Neural cell (in vitro differentiated cells): ENCODE measurements at regions not wholly inside any gene's neighbourhood (a gene's known extent, or its start where the extent isn't known, plus 50 kb on each side); places are given as distances from the start of the nearest gene placed in this dataset.

Source experiments
- H2AFZ ChIP-seq: fragments of 200-600, 300-800 bp; sonication (generic), shearing (Covaris generic); 2 replicates; pipeline ENCODE4 v1.6.0; 2014; ENCODE audit warnings: low read depth, mild to moderate bottlenecking, antibody characterized with exemption, low read length, moderate library complexity
- H3F3A ChIP-seq: fragments of 200-600 bp; shearing (Covaris generic); 2 replicates; pipeline ENCODE4 v1.6.1; 2016; ENCODE audit warnings: mild to moderate bottlenecking, moderate library complexity, mixed read lengths, antibody characterized with exemption, low read length; ENCODE audit not compliant: insufficient read depth, poor library complexity, severe bottlenecking
- H3K27ac ChIP-seq: fragments of 200-600, 300-800 bp; sonication (generic), shearing (Covaris generic); 2 replicates; pipeline ENCODE4 v1.5.1; 2014; ENCODE audit warnings: mild to moderate bottlenecking, low read length, moderate library complexity
- H3K27me3 ChIP-seq: fragments of 300-800, 200-600 bp; sonication (generic), shearing (Covaris generic); 2 replicates; pipeline ENCODE4 v1.6.0; 2014; ENCODE audit warnings: mild to moderate bottlenecking, low read depth, low read length, moderate library complexity; ENCODE audit not compliant: insufficient read depth
- H3K36me3 ChIP-seq: fragments of 300-800, 200-600 bp; sonication (generic), shearing (Covaris generic); 2 replicates; pipeline ENCODE4 v1.5.1; 2014; ENCODE audit warnings: mild to moderate bottlenecking, antibody characterized with exemption, low read length, moderate library complexity; ENCODE audit not compliant: insufficient read depth
- H3K4me2 ChIP-seq: fragments of 300-800, 200-600 bp; sonication (generic), shearing (Covaris generic); 2 replicates; pipeline ENCODE4 v1.6.0; 2014; ENCODE audit warnings: mild to moderate bottlenecking, low read length
- H3K4me3 ChIP-seq: fragments of 300-800, 200-600 bp; sonication (generic), shearing (Covaris generic); 2 replicates; pipeline ENCODE4 v1.5.1; 2014; ENCODE audit warnings: mild to moderate bottlenecking, low read length, moderate library complexity
- H3K79me2 ChIP-seq: fragments of 200-600 bp; shearing (Covaris generic); replicated peaks from 2 replicates; pipeline ENCODE4 v1.6.0; 2014; ENCODE audit warnings: mild to moderate bottlenecking, low read length, moderate library complexity; ENCODE audit not compliant: insufficient read depth
- H3K9ac ChIP-seq: fragments of 300-800, 200-600 bp; sonication (generic), shearing (Covaris generic); 2 replicates; pipeline ENCODE4 v1.6.1; 2016; ENCODE audit warnings: mild to moderate bottlenecking, low read length, mixed read lengths
- H3K9me2 ChIP-seq: fragments of 200-600 bp; shearing (Covaris generic); 2 replicates; pipeline ENCODE4 v1.6.1; 2016; ENCODE audit warnings: mild to moderate bottlenecking, low read length, mixed read lengths; ENCODE audit not compliant: insufficient read depth
- H3K9me3 ChIP-seq: fragments of 200-600, 300-800 bp; sonication (generic), shearing (Covaris generic); 2 replicates; pipeline ENCODE4 v1.6.1; 2016; ENCODE audit warnings: mild to moderate bottlenecking, mixed run types, low read length, moderate library complexity, mixed read lengths
- H4K20me1 ChIP-seq: fragments of 200-600 bp; shearing (Covaris generic); 2 replicates; pipeline ENCODE4 v1.6.1; 2016; ENCODE audit warnings: mild to moderate bottlenecking, mixed run types; ENCODE audit not compliant: insufficient read depth
- EP300 ChIP-seq: fragments of 450-650 bp; conservative IDR thresholded peaks from 2 replicates; pipeline ENCODE4 v1.6.1; 2014; ENCODE audit warnings: antibody characterized with exemption, mild to moderate bottlenecking, moderate library complexity; ENCODE audit not compliant: poor library complexity, severe bottlenecking
- EZH2 ChIP-seq: fragments of 200-600, 300-800 bp; shearing (Covaris generic), sonication (generic); IDR thresholded peaks from 2 replicates; pipeline ENCODE4 v1.6.1; 2014; ENCODE audit warnings: antibody characterized with exemption, low read length, borderline replicate concordance, mild to moderate bottlenecking; ENCODE audit not compliant: insufficient read depth, poor library complexity, severe bottlenecking
- MXI1 ChIP-seq: fragments of 450-650 bp; conservative IDR thresholded peaks from 2 replicates; pipeline ENCODE4 v1.6.1; 2014; ENCODE audit warnings: antibody characterized with exemption, mild to moderate bottlenecking; ENCODE audit not compliant: poor library complexity, severe bottlenecking
- POLR2AphosphoS5 ChIP-seq: IDR thresholded peaks from 2 replicates; pipeline ENCODE4 v1.6.1; 2012
- RAD21 ChIP-seq: fragments of 450-650 bp; conservative IDR thresholded peaks from 2 replicates; pipeline ENCODE4 v1.6.1; 2014; ENCODE audit warnings: antibody characterized with exemption, mild to moderate bottlenecking, moderate library complexity
- REST ChIP-seq: IDR thresholded peaks from 2 replicates; pipeline ENCODE4 v1.6.1; 2012; ENCODE audit warnings: borderline replicate concordance
- SMC3 ChIP-seq: fragments of 450-650 bp; conservative IDR thresholded peaks from 2 replicates; pipeline ENCODE4 v1.6.1; 2014; ENCODE audit warnings: antibody characterized with exemption, mild to moderate bottlenecking, moderate library complexity; ENCODE audit not compliant: poor library complexity
- TAF1 ChIP-seq: IDR thresholded peaks from 2 replicates; pipeline ENCODE4 v1.6.1; 2012; ENCODE audit warnings: low read depth
- TF ChIP-seq, protein P1 (sequence below): fragments of 450-650 bp; IDR thresholded peaks from 2 replicates; pipeline ENCODE4 v1.5.1; 2014; ENCODE audit warnings: antibody characterized with exemption, mild to moderate bottlenecking, moderate library complexity; ENCODE audit not compliant: poor library complexity, severe bottlenecking

- H3F3A ChIP-seq, result no peaks in the 10 kb centered on the region
- no peaks in the 10 kb centered on the region for H3K27me3 ChIP-seq
- no peaks in the 10 kb centered on the region for H3K36me3 ChIP-seq
- H3K79me2 ChIP-seq, result no peaks in the 10 kb centered on the region
- no peaks in the 10 kb centered on the region for H3K9me2 ChIP-seq
- H3K9me3 ChIP-seq, result no peaks in the 10 kb centered on the region
- H4K20me1 ChIP-seq, result no peaks in the 10 kb centered on the region
- no peak overlapping the region for H3K9ac ChIP-seq
- H3K27ac ChIP-seq, result no peak overlapping the region
- TF ChIP-seq RAD21 (no peak), TAF1 (no peak)
- no peak overlapping the region for H3K4me3 ChIP-seq
- H2AFZ ChIP-seq, result no peak overlapping the region
- H3K4me2 ChIP-seq, result no peak overlapping the region
Measured at GRCh38 chr5:109511980-109512734, 102.4 kb upstream of the PJA2 start.

DNA sequence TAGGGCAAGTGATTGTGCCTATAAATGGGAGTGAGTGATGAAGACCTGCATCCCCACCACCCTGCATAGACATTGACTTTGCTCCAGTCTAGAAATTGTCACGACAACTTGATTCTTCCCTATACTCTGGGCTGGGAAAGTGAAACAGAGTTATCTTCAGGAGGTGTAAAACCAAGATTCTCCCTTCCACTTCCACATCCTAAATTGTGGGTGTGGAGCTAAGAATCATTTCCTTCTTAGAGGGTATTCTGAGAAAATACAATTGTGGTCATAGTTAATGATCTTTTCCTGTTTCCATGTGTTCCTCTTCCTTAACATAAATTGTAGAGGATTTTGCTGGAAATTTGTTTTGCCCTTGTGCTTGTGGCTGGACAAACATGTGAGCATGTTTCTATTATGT lies 96.8 kb upstream of the PJA2 start:
- TF ChIP-seq, protein P1, sequence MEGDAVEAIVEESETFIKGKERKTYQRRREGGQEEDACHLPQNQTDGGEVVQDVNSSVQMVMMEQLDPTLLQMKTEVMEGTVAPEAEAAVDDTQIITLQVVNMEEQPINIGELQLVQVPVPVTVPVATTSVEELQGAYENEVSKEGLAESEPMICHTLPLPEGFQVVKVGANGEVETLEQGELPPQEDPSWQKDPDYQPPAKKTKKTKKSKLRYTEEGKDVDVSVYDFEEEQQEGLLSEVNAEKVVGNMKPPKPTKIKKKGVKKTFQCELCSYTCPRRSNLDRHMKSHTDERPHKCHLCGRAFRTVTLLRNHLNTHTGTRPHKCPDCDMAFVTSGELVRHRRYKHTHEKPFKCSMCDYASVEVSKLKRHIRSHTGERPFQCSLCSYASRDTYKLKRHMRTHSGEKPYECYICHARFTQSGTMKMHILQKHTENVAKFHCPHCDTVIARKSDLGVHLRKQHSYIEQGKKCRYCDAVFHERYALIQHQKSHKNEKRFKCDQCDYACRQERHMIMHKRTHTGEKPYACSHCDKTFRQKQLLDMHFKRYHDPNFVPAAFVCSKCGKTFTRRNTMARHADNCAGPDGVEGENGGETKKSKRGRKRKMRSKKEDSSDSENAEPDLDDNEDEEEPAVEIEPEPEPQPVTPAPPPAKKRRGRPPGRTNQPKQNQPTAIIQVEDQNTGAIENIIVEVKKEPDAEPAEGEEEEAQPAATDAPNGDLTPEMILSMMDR, result no peak
- TF ChIP-seq MXI1 (no peak), EZH2 (no peak), RAD21 (no peak), POLR2AphosphoS5 (no peak), REST (no peak), TAF1 (no peak), EP300 (no peak), SMC3 (no peak)

More for the DNA sequence above, 96.8 kb upstream of the PJA2 start:
- Histone ChIP-seq H3K36me3 (no peaks in the 10 kb centered on the region), H3K4me3 (no peak overlapping the region), H3K27me3 (no peaks in the 10 kb centered on the region), H3K79me2 (no peaks in the 10 kb centered on the region), H3K4me2 (no peak overlapping the region), H3K9me3 (no peaks in the 10 kb centered on the region), H2AFZ (no peak overlapping the region), H3K9ac (no peak overlapping the region), H3K9me2 (no peaks in the 10 kb centered on the region), H4K20me1 (no peaks in the 10 kb centered on the region), H3K27ac (no peak overlapping the region), H3F3A (no peaks in the 10 kb centered on the region)
